ENCODE measurements at regions not wholly inside any gene's neighbourhood (a gene's known extent, or its start where the extent isn't known, plus 50 kb on each side); places are given as distances from the start of the nearest gene placed in this dataset.

- H3K36me3 ChIP-seq (ENCODE audit: insufficient read depth, low read length): no peaks in the 10 kb centered on the region
- peaks cover 7% of the 10 kb centered on the region for H3K9me3 Mint-ChIP-seq
- no peaks in the 10 kb centered on the region for H3K27me3 ChIP-seq (ENCODE audit: control insufficient read depth in 1 of 2, insufficient read depth in 2 of 2, low read length in 2 of 2)
- DNase-seq (no peak), ATAC-seq (ENCODE audit: poor library complexity) (no peak)
- intact Hi-C loops (cut with DNase I, micrococcal nuclease): no loop called here
- H3K27me3 Mint-ChIP-seq: no peaks in the 10 kb centered on the region
- H3K4me3 Mint-ChIP-seq: no peak overlapping the region
- ChIA-PET POLR2A (no interaction called here), CTCF (no interaction called here)
- no peak overlapping the region for H3K27ac ChIP-seq (ENCODE audit: low read depth in 1 of 2, low read length in 2 of 2)
- no peak overlapping the region for H3K27ac Mint-ChIP-seq
- no peaks in the 10 kb centered on the region for H3K36me3 Mint-ChIP-seq (ENCODE audit: low read depth)
- no peak overlapping the region for H3K4me3 ChIP-seq (ENCODE audit: low read length)
- H3K4me1 Mint-ChIP-seq (ENCODE audit: low read depth): no peaks in the 10 kb centered on the region
- TF ChIP-seq, protein P1, sequence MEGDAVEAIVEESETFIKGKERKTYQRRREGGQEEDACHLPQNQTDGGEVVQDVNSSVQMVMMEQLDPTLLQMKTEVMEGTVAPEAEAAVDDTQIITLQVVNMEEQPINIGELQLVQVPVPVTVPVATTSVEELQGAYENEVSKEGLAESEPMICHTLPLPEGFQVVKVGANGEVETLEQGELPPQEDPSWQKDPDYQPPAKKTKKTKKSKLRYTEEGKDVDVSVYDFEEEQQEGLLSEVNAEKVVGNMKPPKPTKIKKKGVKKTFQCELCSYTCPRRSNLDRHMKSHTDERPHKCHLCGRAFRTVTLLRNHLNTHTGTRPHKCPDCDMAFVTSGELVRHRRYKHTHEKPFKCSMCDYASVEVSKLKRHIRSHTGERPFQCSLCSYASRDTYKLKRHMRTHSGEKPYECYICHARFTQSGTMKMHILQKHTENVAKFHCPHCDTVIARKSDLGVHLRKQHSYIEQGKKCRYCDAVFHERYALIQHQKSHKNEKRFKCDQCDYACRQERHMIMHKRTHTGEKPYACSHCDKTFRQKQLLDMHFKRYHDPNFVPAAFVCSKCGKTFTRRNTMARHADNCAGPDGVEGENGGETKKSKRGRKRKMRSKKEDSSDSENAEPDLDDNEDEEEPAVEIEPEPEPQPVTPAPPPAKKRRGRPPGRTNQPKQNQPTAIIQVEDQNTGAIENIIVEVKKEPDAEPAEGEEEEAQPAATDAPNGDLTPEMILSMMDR (IDR thresholded peaks at IDR 0.05): no peak
- H3K9me3 ChIP-seq (ENCODE audit: control insufficient read depth in 1 of 2, insufficient read depth in 1 of 2, low read length in 2 of 2): peaks cover 0 to 8% of the 10 kb centered on the region in 2 experiments
- H3K4me1 ChIP-seq (ENCODE audit: insufficient read depth, low read length): no peaks in the 10 kb centered on the region
Measured at GRCh38 chr14:87152693-87153092, 840.3 kb downstream of the GALC start.

GRCh38 chr14:87149583-87150354 lies 843.2 kb downstream of the GALC start:
- ChIA-PET POLR2A (no interaction called here), CTCF (no interaction called here)
- Mint-ChIP-seq H3K36me3 (ENCODE audit: low read depth) (no peaks in the 10 kb centered on the region), H3K9me3 (peaks cover 10% of the 10 kb centered on the region), H3K4me3 (no peak overlapping the region), H3K4me1 (ENCODE audit: low read depth) (no peaks in the 10 kb centered on the region), H3K27me3 (no peaks in the 10 kb centered on the region), H3K27ac (no peak overlapping the region)
- ATAC-seq (ENCODE audit: poor library complexity) (no peak), DNase-seq (no peak)
- Histone ChIP-seq H3K27ac (ENCODE audit: low read depth in 1 of 2, low read length in 2 of 2) (no peak overlapping the region), H3K4me3 (ENCODE audit: low read length) (no peak overlapping the region), H3K36me3 (ENCODE audit: insufficient read depth, low read length) (no peaks in the 10 kb centered on the region), H3K4me1 (ENCODE audit: insufficient read depth, low read length) (no peaks in the 10 kb centered on the region), H3K9me3 (ENCODE audit: control insufficient read depth in 1 of 2, insufficient read depth in 1 of 2, low read length in 2 of 2) (peaks cover 0 to 6% of the 10 kb centered on the region in 2 experiments), H3K27me3 (ENCODE audit: control insufficient read depth in 1 of 2, insufficient read depth in 2 of 2, low read length in 2 of 2) (no peaks in the 10 kb centered on the region)
- intact Hi-C loops (cut with DNase I, micrococcal nuclease): no loop called here
- TF ChIP-seq, protein P1 (IDR thresholded peaks at IDR 0.05): no peak

DNA sequence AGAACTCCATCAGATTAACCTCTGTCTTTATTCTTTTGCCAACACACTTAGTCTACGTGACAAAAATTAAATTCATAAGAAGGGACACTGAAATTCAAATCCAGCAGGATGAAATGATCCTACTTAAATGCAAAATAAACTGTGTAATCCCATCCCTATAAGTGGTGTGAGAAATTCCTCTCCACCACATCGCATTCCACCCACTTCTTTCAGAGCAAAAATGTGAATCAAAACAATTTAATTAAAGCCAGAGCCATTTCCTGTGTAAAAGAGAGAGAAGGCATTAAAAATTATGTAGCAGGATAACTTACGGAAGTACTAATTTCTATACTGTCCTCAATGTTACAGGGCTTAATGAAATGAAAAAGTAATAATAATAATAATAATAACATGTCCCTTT lies 844.3 kb downstream of the GALC start:
- Mint-ChIP-seq H3K36me3 (ENCODE audit: low read depth) (no peaks in the 10 kb centered on the region), H3K4me1 (ENCODE audit: low read depth) (no peaks in the 10 kb centered on the region), H3K27me3 (no peaks in the 10 kb centered on the region), H3K9me3 (peaks cover 10% of the 10 kb centered on the region), H3K4me3 (no peak overlapping the region), H3K27ac (no peak overlapping the region)
- H3K4me1 ChIP-seq (ENCODE audit: insufficient read depth, low read length): no peaks in the 10 kb centered on the region
- no peak overlapping the region for H3K27ac ChIP-seq (ENCODE audit: low read depth in 1 of 2, low read length in 2 of 2)
- no peaks in the 10 kb centered on the region for H3K36me3 ChIP-seq (ENCODE audit: insufficient read depth, low read length)
- DNase-seq (no peak), ATAC-seq (ENCODE audit: poor library complexity) (no peak)
- ChIA-PET POLR2A (no interaction called here), CTCF (no interaction called here)
- intact Hi-C loops (cut with DNase I, micrococcal nuclease): no loop called here
- no peak overlapping the region for H3K4me3 ChIP-seq (ENCODE audit: low read length)
- TF ChIP-seq, protein P1 (IDR thresholded peaks at IDR 0.05): no peak
- peaks cover 0 to 6% of the 10 kb centered on the region in 2 experiments for H3K9me3 ChIP-seq (ENCODE audit: control insufficient read depth in 1 of 2, insufficient read depth in 1 of 2, low read length in 2 of 2)
- H3K27me3 ChIP-seq (ENCODE audit: control insufficient read depth in 1 of 2, insufficient read depth in 2 of 2, low read length in 2 of 2): no peaks in the 10 kb centered on the region
